Hepatocyte (in vitro differentiated cells): ENCODE measurements at regions not wholly inside any gene's neighbourhood (a gene's known extent, or its start where the extent isn't known, plus 50 kb on each side); places are given as distances from the start of the nearest gene placed in this dataset.

Experiments used
- DNase-seq: peaks from one replicate; pipeline ENCODE4 v3.0.0-alpha.2; 2016; ENCODE audit warnings: low spot score
- H2AFZ ChIP-seq: fragments of 200-600 bp; sonication (generic); 2 replicates; pipeline ENCODE4 v1.6.0; 2016; ENCODE audit warnings: antibody characterized with exemption, mild to moderate bottlenecking
- H3K27ac ChIP-seq: fragments of 200-600 bp; sonication (generic); 2 replicates; pipeline ENCODE4 v1.5.1; 2016; ENCODE audit warnings: mild to moderate bottlenecking
- H3K27me3 ChIP-seq: fragments of 200-600 bp; sonication (generic); 2 replicates; pipeline ENCODE4 v1.6.1; 2016
- H3K36me3 ChIP-seq: fragments of 200-600 bp; sonication (generic); replicated peaks from 2 replicates; pipeline ENCODE4 v1.5.1; 2016; ENCODE audit warnings: low read depth; ENCODE audit not compliant: insufficient read depth
- H3K4me1 ChIP-seq: fragments of 200-600 bp; sonication (generic); 2 replicates; pipeline ENCODE4 v1.5.1; 2016; ENCODE audit warnings: mild to moderate bottlenecking, moderate library complexity; ENCODE audit not compliant: insufficient read depth
- H3K4me2 ChIP-seq: fragments of 200-600 bp; sonication (generic); 2 replicates; pipeline ENCODE4 v1.6.0; 2016
- H3K4me3 ChIP-seq: fragments of 200-600 bp; sonication (generic); 2 replicates; pipeline ENCODE4 v1.5.1; 2016; ENCODE audit warnings: mild to moderate bottlenecking
- H3K79me2 ChIP-seq: fragments of 200-600 bp; sonication (generic); 2 replicates; pipeline ENCODE4 v1.6.0; 2017; ENCODE audit warnings: mild to moderate bottlenecking
- H3K9me2 ChIP-seq: fragments of 200-600 bp; sonication (generic); replicated peaks from 2 replicates; pipeline ENCODE4 v1.6.0; 2017; ENCODE audit warnings: mild to moderate bottlenecking; ENCODE audit not compliant: insufficient read depth
- H3K9me3 ChIP-seq: fragments of 200-600 bp; sonication (generic); 2 replicates; pipeline ENCODE4 v1.5.1; 2016; ENCODE audit warnings: low read depth, mild to moderate bottlenecking
- H4K20me1 ChIP-seq: fragments of 200-600 bp; sonication (generic); 2 replicates; pipeline ENCODE4 v1.6.0; 2016; ENCODE audit warnings: mild to moderate bottlenecking; ENCODE audit not compliant: insufficient read depth, poor library complexity, severe bottlenecking
- EZH2 ChIP-seq: fragments of 200-600 bp; sonication (generic); IDR thresholded peaks from 2 replicates; pipeline ENCODE4 v1.6.1; 2016; ENCODE audit warnings: antibody characterized with exemption, mild to moderate bottlenecking, borderline replicate concordance
- EZH2phosphoT487 ChIP-seq: fragments of 200-600 bp; sonication (generic); IDR thresholded peaks from one replicate; pipeline ENCODE4 v1.6.1; 2018; ENCODE audit warnings: antibody characterized with exemption, mild to moderate bottlenecking, low read depth, moderate library complexity; ENCODE audit not compliant: unreplicated experiment, severe bottlenecking
- WGBS: methylation state at CpG from one replicate; pipeline ENCODE4 v1.1.6; 2016; ENCODE audit warnings: low lambda C conversion rate; ENCODE audit errors: missing lambda C conversion rate; 5-methylcytosine and 5-hydroxymethylcytosine counted together
- TF ChIP-seq, protein P1 (sequence below): fragments of 200-600 bp; sonication (generic); IDR thresholded peaks from 2 replicates; pipeline ENCODE4 v1.5.1; 2016; ENCODE audit warnings: antibody characterized with exemption, mild to moderate bottlenecking; ENCODE audit not compliant: poor library complexity

DNA sequence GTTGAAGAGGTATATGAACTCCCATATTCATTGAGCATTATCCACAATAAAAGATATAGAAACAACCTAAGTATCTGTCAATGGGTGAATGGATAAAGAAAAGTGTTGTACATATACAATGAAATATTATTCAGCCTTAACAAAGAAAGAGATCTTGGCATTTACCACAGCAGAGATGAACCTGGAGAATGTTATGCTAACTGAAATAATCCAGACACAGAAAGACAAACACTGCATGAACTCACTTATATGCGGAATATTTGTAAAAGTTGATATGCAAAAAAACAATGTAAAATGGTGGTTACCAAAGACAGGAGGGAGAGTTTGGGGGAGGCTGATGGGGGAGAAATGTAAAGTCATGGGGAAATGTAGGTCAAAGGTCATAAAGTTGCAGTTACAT, 278.7 kb downstream of the ZNF608 start:
- Histone ChIP-seq H3K27ac (no peak overlapping the region), H3K36me3 (no peaks in the 10 kb centered on the region), H3K9me3 (no peaks in the 10 kb centered on the region), H3K4me2 (no peak overlapping the region), H3K9me2 (no peaks in the 10 kb centered on the region), H4K20me1 (no peaks in the 10 kb centered on the region), H3K27me3 (no peaks in the 10 kb centered on the region), H2AFZ (no peak overlapping the region), H3K4me1 (no peaks in the 10 kb centered on the region), H3K79me2 (no peaks in the 10 kb centered on the region), H3K4me3 (no peak overlapping the region)
- 96% methylated on average over 1 of the region's 1 CpG for WGBS
- no peak for DNase-seq
- TF ChIP-seq EZH2phosphoT487, result no peak
- no peak for TF ChIP-seq EZH2
- TF ChIP-seq, protein P1, sequence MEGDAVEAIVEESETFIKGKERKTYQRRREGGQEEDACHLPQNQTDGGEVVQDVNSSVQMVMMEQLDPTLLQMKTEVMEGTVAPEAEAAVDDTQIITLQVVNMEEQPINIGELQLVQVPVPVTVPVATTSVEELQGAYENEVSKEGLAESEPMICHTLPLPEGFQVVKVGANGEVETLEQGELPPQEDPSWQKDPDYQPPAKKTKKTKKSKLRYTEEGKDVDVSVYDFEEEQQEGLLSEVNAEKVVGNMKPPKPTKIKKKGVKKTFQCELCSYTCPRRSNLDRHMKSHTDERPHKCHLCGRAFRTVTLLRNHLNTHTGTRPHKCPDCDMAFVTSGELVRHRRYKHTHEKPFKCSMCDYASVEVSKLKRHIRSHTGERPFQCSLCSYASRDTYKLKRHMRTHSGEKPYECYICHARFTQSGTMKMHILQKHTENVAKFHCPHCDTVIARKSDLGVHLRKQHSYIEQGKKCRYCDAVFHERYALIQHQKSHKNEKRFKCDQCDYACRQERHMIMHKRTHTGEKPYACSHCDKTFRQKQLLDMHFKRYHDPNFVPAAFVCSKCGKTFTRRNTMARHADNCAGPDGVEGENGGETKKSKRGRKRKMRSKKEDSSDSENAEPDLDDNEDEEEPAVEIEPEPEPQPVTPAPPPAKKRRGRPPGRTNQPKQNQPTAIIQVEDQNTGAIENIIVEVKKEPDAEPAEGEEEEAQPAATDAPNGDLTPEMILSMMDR, result no peak

DNA sequence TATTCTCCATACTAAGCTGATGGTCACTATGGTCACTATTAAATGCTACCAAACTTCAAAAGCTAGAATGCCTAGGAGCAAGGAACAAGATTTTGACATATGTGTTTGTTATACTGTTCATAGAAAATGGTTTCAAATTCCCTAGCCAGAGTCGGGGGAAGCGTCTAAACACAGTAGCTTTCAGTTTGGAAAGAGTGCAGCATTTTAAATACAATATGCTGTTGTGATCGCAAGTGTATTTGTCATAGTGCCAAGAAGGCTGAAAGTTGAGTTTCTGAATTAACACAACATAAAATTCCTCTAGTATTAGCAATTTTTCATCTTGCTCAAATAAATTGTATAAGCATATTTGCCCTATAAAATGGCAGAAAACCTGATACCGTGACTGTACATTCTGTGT, 280.4 kb downstream of the ZNF608 start:
- no peaks in the 10 kb centered on the region for H3K4me1 ChIP-seq
- no peaks in the 10 kb centered on the region for H3K9me2 ChIP-seq
- H3K9me3 ChIP-seq, result no peaks in the 10 kb centered on the region
- no peak overlapping the region for H3K4me2 ChIP-seq
- H3K27ac ChIP-seq, result no peak overlapping the region
- no peak overlapping the region for H3K4me3 ChIP-seq
- no peak overlapping the region for H2AFZ ChIP-seq
- no peaks in the 10 kb centered on the region for H3K36me3 ChIP-seq
- no peaks in the 10 kb centered on the region for H3K79me2 ChIP-seq
- no peaks in the 10 kb centered on the region for H4K20me1 ChIP-seq
- DNase-seq, result no peak
- WGBS, result 78% methylated on average over 4 of the region's 4 CpGs
- TF ChIP-seq, protein P1, result no peak
- no peak for TF ChIP-seq EZH2phosphoT487
- no peak for TF ChIP-seq EZH2
- no peaks in the 10 kb centered on the region for H3K27me3 ChIP-seq

DNA sequence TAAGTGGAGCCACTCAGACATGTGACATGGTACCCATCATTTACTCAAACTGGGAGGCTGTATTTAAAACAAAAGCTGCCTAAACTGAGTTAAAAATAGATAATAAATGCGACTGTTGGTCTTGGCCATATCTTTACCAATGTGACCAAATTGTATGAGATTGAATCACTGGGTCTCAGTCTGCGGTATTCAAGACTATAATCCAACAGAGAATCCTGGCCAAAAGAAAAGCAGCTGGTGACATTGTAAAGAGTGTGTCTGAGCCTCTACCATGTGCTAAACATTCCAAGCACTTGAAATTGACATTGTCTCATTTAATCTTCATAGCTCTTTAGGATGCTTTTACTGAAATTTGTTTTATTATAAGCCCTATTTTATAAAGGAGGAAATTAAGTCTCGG, 282.6 kb downstream of the ZNF608 start:
- Histone ChIP-seq H3K4me2 (no peak overlapping the region), H3K4me1 (no peaks in the 10 kb centered on the region), H3K36me3 (no peaks in the 10 kb centered on the region), H3K27me3 (no peaks in the 10 kb centered on the region), H3K79me2 (no peaks in the 10 kb centered on the region), H3K9me3 (no peaks in the 10 kb centered on the region), H3K4me3 (no peak overlapping the region), H2AFZ (no peak overlapping the region), H3K9me2 (no peaks in the 10 kb centered on the region), H4K20me1 (no peaks in the 10 kb centered on the region), H3K27ac (no peak overlapping the region)
- WGBS, result 98% methylated on average over 3 of the region's 3 CpGs
- no peak for DNase-seq
- TF ChIP-seq, protein P1, result no peak
- TF ChIP-seq EZH2phosphoT487 (no peak), EZH2 (no peak)

DNA sequence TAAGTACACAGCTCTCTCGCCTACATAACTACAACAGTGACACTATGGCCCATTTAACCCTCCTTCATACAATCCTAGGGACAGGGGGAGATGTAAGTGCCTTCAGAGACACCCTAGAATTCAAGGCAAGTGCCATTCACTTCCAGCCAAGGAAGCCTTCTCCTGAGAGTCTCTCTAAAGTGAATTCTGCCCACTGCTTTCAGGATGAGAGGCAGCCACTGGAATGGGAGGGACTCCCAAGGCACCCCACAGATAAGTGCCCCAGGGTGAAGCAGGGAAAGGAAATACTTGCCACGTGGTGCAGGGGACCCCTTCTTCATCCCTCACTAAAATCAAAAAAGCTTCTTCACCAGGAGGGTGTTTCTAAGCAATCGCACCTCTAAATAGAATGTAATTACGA, 283.7 kb downstream of the ZNF608 start:
- no peaks in the 10 kb centered on the region for H3K36me3 ChIP-seq
- WGBS, result 78% methylated on average over 4 of the region's 4 CpGs
- no peaks in the 10 kb centered on the region for H3K79me2 ChIP-seq

More for the DNA sequence above, 283.7 kb downstream of the ZNF608 start:
- no peaks in the 10 kb centered on the region for H3K9me3 ChIP-seq
- H4K20me1 ChIP-seq, result no peaks in the 10 kb centered on the region
- H3K4me3 ChIP-seq, result no peak overlapping the region
- no peak for TF ChIP-seq EZH2
- TF ChIP-seq EZH2phosphoT487, result no peak
- TF ChIP-seq, protein P1, result no peak
- H3K27ac ChIP-seq, result no peak overlapping the region
- H3K4me1 ChIP-seq, result no peaks in the 10 kb centered on the region
- H3K9me2 ChIP-seq, result no peaks in the 10 kb centered on the region
- DNase-seq, result no peak
- no peak overlapping the region for H3K4me2 ChIP-seq
- no peak overlapping the region for H2AFZ ChIP-seq
- H3K27me3 ChIP-seq, result no peaks in the 10 kb centered on the region
